ENCODE measurements at regions not wholly inside any gene's neighbourhood (a gene's known extent, or its start where the extent isn't known, plus 50 kb on each side); places are given as distances from the start of the nearest gene placed in this dataset.

DNA sequence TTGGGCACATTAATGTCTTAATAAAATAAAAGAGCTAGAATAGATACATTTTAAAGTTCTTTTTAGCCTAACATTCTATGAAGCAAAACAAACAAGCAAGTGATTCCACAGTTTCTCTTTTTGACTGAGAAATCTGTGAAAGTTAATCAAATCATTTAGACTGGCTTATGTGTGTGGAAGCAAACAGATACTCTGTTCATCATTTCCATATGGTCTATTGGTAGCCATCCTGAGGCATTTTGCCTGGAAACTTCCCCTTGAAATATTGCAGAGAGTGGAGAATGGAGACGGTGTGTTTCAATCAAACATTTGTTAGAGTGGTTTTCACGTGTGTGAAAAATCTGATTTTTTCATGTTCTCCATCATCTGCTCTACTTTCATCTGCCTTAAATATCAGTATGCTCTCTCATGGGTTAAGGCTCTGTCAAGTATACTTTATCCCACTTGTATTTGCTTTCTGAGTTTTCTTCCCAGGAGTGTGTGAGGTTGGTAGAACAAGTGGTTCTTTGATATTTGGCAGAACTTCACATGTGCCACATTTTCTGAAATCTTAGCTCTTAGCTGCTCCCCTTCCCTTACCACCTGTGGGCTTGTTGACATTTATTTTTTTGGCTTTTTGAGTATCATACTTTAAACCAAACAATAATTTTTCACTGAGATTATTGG, 139.1 kb upstream of the PTGFR start:
- no peak for TF ChIP-seq EZH2phosphoT487 (conservative IDR thresholded peaks at IDR 0.05; ENCODE audit: low read length)
- TF ChIP-seq, protein P1, sequence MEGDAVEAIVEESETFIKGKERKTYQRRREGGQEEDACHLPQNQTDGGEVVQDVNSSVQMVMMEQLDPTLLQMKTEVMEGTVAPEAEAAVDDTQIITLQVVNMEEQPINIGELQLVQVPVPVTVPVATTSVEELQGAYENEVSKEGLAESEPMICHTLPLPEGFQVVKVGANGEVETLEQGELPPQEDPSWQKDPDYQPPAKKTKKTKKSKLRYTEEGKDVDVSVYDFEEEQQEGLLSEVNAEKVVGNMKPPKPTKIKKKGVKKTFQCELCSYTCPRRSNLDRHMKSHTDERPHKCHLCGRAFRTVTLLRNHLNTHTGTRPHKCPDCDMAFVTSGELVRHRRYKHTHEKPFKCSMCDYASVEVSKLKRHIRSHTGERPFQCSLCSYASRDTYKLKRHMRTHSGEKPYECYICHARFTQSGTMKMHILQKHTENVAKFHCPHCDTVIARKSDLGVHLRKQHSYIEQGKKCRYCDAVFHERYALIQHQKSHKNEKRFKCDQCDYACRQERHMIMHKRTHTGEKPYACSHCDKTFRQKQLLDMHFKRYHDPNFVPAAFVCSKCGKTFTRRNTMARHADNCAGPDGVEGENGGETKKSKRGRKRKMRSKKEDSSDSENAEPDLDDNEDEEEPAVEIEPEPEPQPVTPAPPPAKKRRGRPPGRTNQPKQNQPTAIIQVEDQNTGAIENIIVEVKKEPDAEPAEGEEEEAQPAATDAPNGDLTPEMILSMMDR (IDR thresholded peaks at IDR 0.05; ENCODE audit: insufficient read depth, low read length, poor library complexity, severe bottlenecking), result no peak
- no peak overlapping the region for H3K9ac ChIP-seq (ENCODE audit: low read length)
- H3K27ac ChIP-seq (ENCODE audit: low read depth, low read length), result no peak overlapping the region
- H3K36me3 ChIP-seq (ENCODE audit: low read length), result no peaks in the 10 kb centered on the region
- H4K20me1 ChIP-seq (ENCODE audit: low read depth, low read length), result no peaks in the 10 kb centered on the region
- no peak overlapping the region for H2AFZ ChIP-seq (ENCODE audit: low read depth, low read length, severe bottlenecking)
- H3K9me3 ChIP-seq (ENCODE audit: insufficient read depth, low read length), result no peaks in the 10 kb centered on the region
- H3K4me2 ChIP-seq (ENCODE audit: low read depth, low read length, poor library complexity, severe bottlenecking), result no peak overlapping the region
- H3K27me3 ChIP-seq (ENCODE audit: low read length), result no peaks in the 10 kb centered on the region
- no peaks in the 10 kb centered on the region for H3K79me2 ChIP-seq (ENCODE audit: insufficient read depth, low read length)
- no peaks in the 10 kb centered on the region for H3F3A ChIP-seq (ENCODE audit: insufficient read depth)
- H3K9me2 ChIP-seq (replicated peaks; ENCODE audit: insufficient read depth, low read length), result no peaks in the 10 kb centered on the region
- no peak overlapping the region for H3K4me3 ChIP-seq (ENCODE audit: insufficient read depth, low read length, poor library complexity, severe bottlenecking)

DNA sequence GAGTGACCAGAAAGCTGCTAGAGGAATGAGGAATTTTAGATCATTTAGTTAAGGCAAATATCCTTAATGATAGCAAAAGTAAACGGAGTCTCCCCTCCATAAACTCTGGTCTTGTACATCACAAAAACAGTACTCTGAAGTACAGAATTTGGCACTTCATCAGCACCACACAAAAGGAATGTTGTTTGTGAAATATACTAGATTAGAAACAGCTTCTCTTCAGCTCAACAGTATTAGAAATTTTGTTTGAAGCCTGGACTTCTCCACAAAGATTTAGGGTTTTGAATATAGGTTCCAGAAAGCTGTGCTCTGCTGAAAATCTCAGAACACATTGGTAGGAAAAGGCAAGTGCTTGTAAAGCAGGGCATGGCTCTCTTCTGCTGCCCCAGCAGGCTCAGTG, 135.1 kb upstream of the PTGFR start:
- no peaks in the 10 kb centered on the region for H4K20me1 ChIP-seq (ENCODE audit: low read depth, low read length)
- no peak overlapping the region for H3K4me3 ChIP-seq (ENCODE audit: insufficient read depth, low read length, poor library complexity, severe bottlenecking)
- TF ChIP-seq, protein P1 (IDR thresholded peaks at IDR 0.05; ENCODE audit: insufficient read depth, low read length, poor library complexity, severe bottlenecking), result no peak
- TF ChIP-seq EZH2phosphoT487 (conservative IDR thresholded peaks at IDR 0.05; ENCODE audit: low read length), result no peak
- H3K27me3 ChIP-seq (ENCODE audit: low read length), result no peaks in the 10 kb centered on the region
- H2AFZ ChIP-seq (ENCODE audit: low read depth, low read length, severe bottlenecking), result no peak overlapping the region
- no peak overlapping the region for H3K4me2 ChIP-seq (ENCODE audit: low read depth, low read length, poor library complexity, severe bottlenecking)
- no peaks in the 10 kb centered on the region for H3K79me2 ChIP-seq (ENCODE audit: insufficient read depth, low read length)
- H3K36me3 ChIP-seq (ENCODE audit: low read length), result no peaks in the 10 kb centered on the region
- no peak overlapping the region for H3K27ac ChIP-seq (ENCODE audit: low read depth, low read length)
- H3F3A ChIP-seq (ENCODE audit: insufficient read depth), result no peaks in the 10 kb centered on the region
- H3K9ac ChIP-seq (ENCODE audit: low read length), result no peak overlapping the region
- H3K9me2 ChIP-seq (replicated peaks; ENCODE audit: insufficient read depth, low read length), result no peaks in the 10 kb centered on the region
- H3K9me3 ChIP-seq (ENCODE audit: insufficient read depth, low read length), result no peaks in the 10 kb centered on the region

DNA sequence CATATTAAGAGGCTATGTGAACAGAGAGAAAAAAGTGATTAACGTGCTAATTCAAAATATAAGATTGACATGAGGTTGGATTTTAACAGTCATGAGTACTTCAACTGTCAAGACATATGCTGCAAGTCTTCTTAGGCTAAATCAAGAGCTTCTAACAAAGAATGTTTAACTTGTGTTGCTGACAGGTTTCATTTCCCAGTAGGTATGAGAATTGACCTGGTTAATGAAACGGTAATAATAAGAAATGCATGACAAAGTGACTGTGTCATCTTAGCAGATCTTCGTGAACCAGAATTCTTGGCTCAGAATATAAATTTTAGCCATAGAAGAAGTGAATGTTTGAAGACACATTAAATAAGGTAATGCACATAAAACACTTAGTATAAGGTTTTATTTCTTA, 132.6 kb upstream of the PTGFR start:
- TF ChIP-seq, protein P1 (IDR thresholded peaks at IDR 0.05; ENCODE audit: insufficient read depth, low read length, poor library complexity, severe bottlenecking), result no peak
- no peak for TF ChIP-seq EZH2phosphoT487 (conservative IDR thresholded peaks at IDR 0.05; ENCODE audit: low read length)
- H3K4me3 ChIP-seq (ENCODE audit: insufficient read depth, low read length, poor library complexity, severe bottlenecking), result no peak overlapping the region
- no peaks in the 10 kb centered on the region for H3K79me2 ChIP-seq (ENCODE audit: insufficient read depth, low read length)
- no peaks in the 10 kb centered on the region for H3K27me3 ChIP-seq (ENCODE audit: low read length)
- no peaks in the 10 kb centered on the region for H4K20me1 ChIP-seq (ENCODE audit: low read depth, low read length)
- no peak overlapping the region for H3K27ac ChIP-seq (ENCODE audit: low read depth, low read length)
- H3K9me3 ChIP-seq (ENCODE audit: insufficient read depth, low read length), result no peaks in the 10 kb centered on the region
- H3K9me2 ChIP-seq (replicated peaks; ENCODE audit: insufficient read depth, low read length), result no peaks in the 10 kb centered on the region
- H3F3A ChIP-seq (ENCODE audit: insufficient read depth), result no peaks in the 10 kb centered on the region
- no peak overlapping the region for H3K4me2 ChIP-seq (ENCODE audit: low read depth, low read length, poor library complexity, severe bottlenecking)
- no peak overlapping the region for H3K9ac ChIP-seq (ENCODE audit: low read length)
- H3K36me3 ChIP-seq (ENCODE audit: low read length), result no peaks in the 10 kb centered on the region
- no peak overlapping the region for H2AFZ ChIP-seq (ENCODE audit: low read depth, low read length, severe bottlenecking)
